ENCODE measurements at regions not wholly inside any gene's neighbourhood (a gene's known extent, or its start where the extent isn't known, plus 50 kb on each side); places are given as distances from the start of the nearest gene placed in this dataset.

- no peak for TF ChIP-seq ZBTB11 (CRISPR knock-in tag; IDR thresholded peaks at IDR 0.05)
- no peak for TF ChIP-seq BCL11A (IDR thresholded peaks at IDR 0.05; ENCODE audit: low read depth, low read length)
- TF ChIP-seq CTCF (IDR thresholded peaks at IDR 0.05 in 2 of 3, conservative IDR thresholded peaks at IDR 0.05 in 1 of 3; ENCODE audit: control insufficient read depth in 2 of 3, extremely low read depth in 1 of 3, insufficient read depth in 1 of 3, low read depth in 3 of 3, low read length in 3 of 3) = no peak
- TF ChIP-seq YY1 (IDR thresholded peaks at IDR 0.05; ENCODE audit: low read depth, low read length) = no peak
- TF ChIP-seq SIX5 (IDR thresholded peaks at IDR 0.05; ENCODE audit: low read depth, low read length, severe bottlenecking) = no peak
- TF ChIP-seq RAD21 (IDR thresholded peaks at IDR 0.05; ENCODE audit: insufficient read depth, low read depth, low read length) = no peak
- no peak for TF ChIP-seq SREBF1 (IDR thresholded peaks at IDR 0.05; ENCODE audit: low read length)
- TF ChIP-seq CREB1 (IDR thresholded peaks at IDR 0.05; ENCODE audit: low read depth) = no peak
Observed at GRCh38 chr2:14756981-14757657, 124.6 kb downstream of the LRATD1 start.

Data from GM12878 (cell line).